GM19239 (cell line): ENCODE measurements at regions not wholly inside any gene's neighbourhood (a gene's known extent, or its start where the extent isn't known, plus 50 kb on each side); places are given as distances from the start of the nearest gene placed in this dataset.
"Not testable (repeated sequence)": the region's sequence is repeated elsewhere in the genome, so short reads cannot be mapped to it uniquely, and the experiment has no call there.

ENCODE experiments used
- DNase-seq: peaks from one replicate; pipeline ENCODE4 v3.0.0; 2011; ENCODE audit warnings: low spot score; ENCODE audit not compliant: insufficient read length
- FAIRE-seq: peaks from 2 replicates; lab custom pipeline; 2011; peaks lifted over from hg19 to GRCh38; lab: Jason Lieb, UNC

DNA sequence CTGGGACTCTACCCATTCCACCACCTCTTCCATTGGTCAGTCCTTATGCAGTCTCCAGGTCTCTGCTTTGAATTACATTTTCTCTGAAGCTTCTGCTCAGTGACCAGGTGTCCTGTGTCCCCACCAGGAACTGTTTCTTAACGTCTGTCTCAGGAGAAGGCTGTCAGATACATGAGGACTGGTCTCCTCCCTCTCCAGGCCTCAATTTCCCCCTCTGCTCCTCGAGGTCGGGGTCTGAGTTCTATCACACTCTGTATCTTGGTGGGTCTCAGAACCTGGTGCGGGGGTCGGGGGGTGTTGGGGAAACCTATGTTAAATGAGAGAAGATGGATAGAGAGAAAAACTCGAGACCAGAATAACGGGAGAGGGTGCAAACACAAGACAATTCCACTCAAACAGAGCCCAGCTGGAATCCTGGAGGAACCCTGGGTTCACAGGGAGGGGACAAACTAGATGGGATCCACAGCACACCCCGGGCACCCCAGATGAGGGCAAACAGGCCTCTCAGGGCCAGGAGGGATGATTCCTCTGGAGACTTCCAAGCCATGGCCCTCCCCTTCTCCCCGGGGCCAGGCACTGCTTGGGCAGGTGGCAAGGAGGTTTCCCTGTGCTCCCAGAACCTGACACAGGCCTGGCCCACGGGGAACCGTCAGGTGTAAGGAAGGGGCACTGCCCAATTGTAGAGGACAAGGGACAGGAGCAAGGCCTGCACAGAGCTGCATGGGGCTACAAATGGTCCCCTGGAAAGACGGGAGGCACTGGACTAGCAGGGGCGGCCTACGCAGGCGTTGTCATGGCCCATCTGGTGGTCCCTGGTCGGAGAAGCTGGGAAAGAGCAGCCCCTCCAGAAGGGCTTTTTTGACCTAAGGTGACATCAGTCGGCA, 313.2 kb upstream of the DIO3 start:
- FAIRE-seq: no peak
- no peak for DNase-seq

DNA sequence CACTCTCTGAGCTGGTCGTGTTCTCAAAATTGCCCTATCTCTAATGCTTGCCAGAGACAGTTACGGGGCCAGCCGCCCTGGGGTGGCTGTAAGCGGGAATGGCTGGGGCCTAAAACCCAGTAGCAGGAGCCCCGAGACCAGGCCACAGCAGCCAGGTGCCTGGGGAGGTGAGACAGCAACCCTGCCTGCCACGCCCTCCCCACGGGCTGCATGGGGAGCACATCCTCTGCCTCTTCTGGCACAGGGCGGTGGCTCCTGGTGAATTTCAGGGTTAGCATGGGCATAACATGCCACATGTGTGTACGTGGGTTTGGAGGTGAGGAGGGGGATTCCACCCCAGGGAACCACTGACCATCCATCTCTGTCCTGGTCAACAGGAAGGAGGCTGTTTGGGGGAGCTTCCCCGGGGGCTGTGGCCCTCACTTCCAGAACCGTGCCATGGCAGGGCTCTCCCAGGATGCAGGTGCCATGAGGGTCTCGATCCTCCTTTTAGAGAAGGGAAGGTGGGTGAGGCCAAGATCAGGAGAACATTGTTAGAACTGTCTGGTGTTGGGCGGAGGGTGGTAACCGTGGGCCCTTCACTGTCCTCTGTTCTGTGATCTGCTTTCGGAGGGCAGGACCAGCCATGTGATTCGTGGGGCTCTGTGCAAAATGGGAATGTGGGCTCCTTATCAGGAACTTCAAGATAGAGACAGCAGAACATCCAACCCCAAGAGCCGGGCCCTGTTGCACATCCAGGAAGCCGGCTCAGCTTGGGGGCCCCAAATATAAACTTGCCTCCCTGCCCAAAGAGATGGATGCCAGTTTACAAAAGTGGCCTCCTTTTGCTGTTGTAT, 312.2 kb upstream of the DIO3 start:
- FAIRE-seq: no peak

DNA sequence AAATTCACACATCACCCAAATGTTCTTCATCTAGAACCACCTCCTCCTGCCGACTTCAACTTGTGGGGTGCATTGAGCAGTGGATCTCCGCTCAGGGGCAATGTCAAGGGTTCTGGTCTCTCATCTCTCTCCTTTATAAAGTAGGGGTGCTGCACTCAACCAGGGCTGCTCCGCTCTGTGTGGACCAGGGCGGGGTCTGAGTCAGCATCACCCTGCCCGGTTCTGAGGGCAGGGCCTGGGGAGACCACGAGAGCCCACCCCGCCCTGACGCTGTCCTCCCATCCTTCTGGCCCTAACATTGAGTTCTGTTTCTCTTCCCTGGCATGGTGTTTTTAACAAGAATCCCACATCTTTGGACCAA, 311.6 kb upstream of the DIO3 start:
- FAIRE-seq: no peak

More for the DNA sequence above, 312.2 kb upstream of the DIO3 start:
- DNase-seq: no peak

DNA sequence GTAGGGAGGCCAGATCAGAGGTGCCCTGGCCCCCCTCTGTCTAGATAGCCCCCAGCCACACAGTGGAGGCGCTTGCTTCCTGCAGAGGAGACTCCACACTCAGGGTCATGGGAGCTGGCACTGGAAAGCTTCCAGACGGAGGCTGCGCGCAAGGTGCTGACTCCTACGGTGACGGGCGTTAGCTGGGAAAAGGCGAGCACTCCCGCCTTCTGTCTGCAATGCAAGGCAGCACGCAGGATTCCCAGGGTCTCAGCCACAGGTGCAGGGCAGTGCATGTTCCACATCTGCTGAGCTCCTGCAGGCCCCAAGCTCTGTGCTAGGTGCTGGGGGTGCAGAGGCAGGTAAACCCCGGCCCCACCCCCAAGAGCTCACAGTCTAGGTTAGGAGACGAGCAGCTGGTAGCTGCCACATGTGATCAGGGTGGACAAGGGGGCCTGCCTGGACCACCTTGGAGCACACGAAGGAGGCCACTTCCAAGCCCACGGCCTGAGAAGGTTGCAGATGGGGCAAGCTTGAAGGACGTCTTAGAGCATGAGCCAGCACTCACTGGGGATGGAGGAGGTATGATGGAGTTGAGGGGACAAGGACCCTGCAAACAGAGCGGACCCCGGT, 310.9 kb upstream of the DIO3 start:
- FAIRE-seq (no peak), DNase-seq (no peak)

More for the DNA sequence above, 311.6 kb upstream of the DIO3 start:
- DNase-seq: no peak

DNA sequence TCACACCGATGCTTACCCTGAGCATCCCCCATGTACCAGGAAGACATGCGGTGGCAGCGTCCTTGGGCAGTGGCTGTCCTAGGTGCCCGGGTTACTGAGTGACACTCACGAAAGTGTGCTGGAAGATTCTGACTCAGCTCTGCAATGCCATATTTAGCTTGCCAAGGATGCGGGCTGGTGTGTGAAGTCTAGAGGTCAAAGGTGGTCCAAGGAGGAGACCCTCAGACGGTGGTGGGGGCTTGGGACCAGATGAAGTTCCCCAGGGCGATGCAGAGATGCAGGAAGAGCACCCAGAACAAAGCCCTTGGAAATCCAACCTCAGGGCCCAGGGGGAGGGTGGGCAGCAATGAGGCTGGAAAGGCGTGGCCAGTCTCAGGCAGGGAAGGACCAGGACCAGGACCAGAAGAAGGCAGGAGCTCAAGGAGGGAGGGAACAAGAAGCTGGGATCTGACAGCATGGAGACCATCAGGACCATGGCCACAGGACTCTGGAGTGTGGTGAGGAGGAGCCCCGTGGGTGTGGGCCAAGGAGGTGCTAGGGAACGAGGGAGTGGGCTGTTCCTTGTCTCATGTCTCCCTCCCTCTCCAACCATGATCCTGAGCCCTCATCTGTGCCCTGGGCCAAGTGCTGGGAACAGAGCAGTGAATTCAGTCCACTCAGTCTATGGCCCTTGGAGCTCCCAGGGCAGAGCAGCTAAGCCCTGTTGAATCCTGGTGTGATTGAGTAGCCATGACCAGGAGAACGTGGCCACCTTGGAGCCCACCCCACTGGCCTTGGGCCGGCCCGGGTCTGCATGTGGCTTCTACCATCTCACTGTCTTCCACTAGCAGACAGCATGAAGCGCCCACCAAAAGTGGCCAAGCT, 310.1 kb upstream of the DIO3 start:
- no peak for DNase-seq
- no peak for FAIRE-seq

DNA sequence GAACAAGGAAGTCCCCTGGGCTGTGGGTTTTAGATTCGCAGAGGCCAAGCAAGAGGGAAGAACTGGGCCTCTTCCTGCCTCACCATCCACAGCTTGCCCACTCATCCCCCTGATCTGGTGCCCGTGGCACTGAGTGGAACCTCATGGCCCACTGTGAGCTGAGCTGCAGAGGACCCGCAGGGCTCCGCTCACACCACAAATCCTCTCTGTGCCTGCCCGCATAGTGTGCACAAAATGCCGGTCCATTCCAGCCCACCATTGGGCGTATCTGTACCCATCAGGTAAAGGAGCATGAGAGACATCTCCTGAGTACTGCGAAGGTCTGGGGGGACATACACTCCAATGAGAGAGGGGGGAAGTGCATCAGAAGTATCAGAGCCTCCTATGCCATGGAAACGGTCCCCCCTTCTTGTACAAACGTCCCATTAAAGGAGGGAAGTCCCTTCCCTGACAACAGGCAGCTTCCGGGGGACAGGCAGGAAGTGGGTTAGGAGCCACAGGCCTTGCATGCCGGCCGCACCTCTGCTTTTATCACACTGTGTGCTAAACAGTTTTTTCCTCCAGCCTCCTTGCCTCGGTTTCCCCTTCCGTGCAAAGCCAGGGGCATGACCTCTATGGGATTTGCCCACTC, 309.4 kb upstream of the DIO3 start:
- DNase-seq (no peak), FAIRE-seq (no peak)

DNA sequence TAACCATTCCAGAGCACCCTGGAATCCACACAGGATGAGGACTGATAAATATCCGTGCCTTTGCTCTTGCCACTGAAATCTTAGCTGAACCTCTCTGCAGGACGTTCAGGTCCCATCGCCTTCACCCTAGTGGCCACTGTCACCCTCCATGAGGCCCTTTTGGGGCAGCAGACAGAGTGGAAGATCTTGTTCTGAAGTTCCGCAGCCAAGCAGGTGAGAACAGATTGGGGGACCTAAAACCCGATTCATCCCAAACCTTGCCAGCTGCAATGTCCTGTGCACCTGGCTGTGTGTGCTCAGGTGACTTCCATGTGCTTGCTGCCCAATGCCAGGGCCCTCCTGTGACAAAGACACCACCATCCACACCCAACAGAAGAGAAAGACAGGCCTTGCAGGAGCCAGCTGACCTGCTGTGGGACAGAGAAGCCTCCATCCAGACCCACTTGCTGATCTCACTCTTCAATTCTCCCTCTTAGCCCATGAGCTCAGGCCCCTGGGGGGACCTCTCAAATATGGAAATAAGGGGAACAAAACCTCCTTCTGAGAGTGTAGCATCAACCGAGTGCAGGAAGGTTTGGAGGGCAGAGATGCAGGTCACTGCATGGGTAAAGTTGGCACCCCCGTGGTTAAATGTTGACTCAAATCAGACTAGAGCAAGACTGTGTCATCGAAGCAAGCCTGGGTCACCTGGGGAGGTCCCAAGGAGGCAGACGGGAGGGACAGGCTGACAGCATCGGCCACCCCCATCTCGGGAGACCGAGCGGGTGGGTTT, 308.7 kb upstream of the DIO3 start:
- DNase-seq: no peak
- FAIRE-seq: no peak

DNA sequence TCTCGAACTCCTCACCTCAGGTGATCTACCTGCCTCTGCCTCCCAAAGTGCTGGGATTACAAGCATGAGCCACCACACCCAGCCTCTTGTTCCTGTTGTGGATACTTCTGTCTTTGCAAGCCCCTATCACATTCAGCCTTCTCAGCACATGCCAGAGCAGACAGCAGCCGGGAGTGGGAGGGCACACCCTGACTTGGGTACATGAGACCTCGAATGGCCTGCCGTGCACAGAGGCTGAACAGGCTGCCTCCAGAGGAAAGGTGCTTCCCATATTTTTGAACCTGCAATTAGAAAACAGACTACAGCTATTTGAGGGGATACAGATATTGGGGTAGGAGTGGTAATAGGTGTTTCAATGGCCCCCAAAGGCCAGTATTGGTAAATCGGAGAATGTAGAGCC, 307.3 kb upstream of the DIO3 start:
- DNase-seq (no peak), FAIRE-seq (no peak)

DNA sequence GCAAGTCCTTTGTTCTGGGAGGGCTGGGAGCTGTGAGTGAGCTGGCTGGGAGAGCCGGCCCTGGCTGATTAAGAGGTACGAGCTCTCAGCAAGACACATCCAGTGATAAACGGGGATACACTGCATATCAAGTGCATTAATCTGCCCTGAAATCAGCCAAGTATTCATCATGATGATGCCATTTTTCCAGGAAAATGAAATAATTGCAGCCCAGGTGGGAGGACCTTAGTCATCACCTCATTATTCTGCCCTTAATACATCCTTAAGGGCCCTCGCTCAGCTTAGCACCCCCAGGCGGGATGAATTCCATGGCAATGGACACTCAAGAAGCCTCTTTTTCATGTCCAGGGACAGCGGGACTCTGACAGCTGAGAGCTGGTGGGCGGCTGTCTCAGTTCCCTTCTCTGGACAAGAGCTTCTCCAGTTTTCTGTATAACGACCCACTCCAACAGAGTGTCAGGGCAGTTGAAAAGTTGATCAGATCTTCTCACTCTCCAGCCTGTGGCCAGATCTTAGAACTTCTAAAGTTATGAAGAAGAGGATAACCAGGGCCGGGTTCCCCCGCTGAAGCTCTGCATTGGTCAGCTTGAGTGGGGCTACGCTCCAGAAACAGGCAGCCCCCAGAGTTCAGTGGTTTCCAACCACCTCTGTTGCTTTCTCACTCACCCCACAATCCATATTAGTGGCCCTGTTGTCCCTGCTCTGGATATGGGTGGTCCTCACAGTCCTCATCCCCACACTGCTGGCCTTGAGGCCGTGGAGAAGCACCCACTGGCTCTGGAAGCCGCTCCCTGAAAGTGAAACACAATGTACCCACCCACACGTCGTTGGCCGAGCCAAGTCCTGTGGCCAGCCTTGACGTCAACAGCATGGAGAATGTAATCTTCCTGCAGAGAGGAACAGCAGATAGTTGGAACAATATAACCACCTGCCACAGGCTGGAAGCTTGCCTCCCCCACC, 306.2 kb upstream of the DIO3 start:
- no peak for FAIRE-seq
- no peak for DNase-seq

DNA sequence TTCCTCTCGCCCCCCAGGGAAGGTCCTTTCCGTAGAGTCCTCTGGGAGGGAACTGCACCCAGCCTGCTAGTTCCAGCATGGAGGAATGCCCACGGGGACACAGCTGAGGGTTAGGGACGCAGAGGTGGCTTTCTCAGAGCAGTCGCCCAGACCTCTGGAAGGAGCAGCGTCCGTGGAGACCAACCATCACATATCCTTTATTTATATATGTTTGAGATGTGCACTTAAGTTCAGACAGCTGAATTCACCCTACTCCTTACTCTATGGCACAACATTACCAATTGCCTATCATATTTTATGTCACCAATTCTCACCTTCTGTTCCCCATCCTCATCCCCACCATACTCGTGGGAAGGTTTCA, 305.6 kb upstream of the DIO3 start:
- no peak for DNase-seq
- FAIRE-seq: no peak

DNA sequence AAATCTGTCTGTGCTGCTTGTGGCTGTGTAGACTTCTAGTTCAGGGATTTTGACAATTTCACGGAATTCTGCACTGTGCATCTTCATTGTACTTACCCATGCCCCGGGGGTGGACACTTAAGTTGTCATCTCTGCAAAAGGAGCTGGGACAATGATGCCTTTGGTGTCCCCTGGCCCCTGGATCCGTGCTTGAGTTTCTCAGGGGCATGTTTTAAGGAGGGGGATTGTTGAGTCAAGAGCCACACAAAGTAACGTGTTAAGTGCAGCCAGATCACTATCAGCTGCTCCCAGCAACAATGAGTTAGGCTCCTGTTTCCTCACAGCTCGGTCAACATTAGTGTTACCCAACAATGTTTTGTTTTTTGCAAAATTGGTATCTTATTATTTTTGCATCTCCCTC, 305.0 kb upstream of the DIO3 start:
- no peak for FAIRE-seq
- no peak for DNase-seq

DNA sequence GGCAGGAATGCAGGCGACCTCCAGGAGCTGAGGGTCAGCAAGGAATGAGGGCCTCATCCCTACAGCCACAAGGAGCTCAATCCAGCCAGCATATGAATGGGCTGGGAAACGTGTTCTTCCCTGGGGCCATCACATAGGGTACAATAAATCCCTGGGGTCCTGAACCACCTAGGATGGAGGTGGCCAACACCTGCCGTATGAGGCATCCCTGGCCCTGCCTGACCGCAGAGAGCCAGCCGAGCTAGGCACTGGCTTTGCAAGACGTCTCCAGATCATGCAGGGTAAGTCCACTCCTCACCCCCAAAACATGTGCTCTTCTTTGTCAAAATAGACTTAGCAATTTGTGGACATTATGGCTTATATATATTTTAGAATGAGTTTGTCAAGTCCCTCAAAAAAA, 303.7 kb upstream of the DIO3 start:
- no peak for DNase-seq
- no peak for FAIRE-seq

DNA sequence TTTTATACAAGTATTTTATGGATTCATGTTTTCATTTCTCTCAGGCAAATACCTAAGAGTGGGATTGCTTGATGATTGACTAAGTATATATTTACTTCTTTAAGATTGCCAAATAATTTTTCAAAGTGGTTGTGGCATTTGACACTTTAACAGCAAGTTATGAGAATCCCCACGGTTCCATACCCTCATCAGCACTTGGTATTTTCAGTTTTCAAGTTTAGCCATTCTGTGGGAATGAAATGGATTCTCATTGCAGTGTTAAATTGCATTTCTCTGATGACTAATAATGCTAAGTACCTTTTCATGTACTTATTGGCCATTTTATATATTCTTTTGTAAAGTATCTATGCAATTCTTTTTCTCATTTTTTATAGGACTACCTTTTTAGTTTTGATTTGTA, 301.5 kb upstream of the DIO3 start:
- DNase-seq: no peak
- FAIRE-seq: no peak

DNA sequence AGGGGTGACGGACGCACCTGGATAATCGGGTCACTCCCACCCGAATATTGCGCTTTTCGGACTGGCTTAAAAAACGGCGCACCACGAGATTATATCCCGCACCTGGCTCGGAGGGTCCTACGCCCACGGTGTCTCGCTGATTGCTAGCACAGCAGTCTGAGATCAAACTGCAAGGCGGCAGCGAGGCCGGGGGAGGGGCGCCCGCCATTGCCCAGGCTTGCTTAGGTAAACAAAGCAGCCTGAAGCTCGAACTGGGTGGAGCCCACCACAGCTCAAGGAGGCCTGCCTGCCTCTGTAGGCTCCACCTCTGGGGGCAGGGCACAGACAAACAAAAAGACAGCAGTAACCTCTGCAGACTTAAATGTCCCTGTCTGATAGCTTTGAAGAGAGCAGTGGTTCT, 294.9 kb upstream of the DIO3 start:
- not testable (repeated sequence) for FAIRE-seq, DNase-seq

DNA sequence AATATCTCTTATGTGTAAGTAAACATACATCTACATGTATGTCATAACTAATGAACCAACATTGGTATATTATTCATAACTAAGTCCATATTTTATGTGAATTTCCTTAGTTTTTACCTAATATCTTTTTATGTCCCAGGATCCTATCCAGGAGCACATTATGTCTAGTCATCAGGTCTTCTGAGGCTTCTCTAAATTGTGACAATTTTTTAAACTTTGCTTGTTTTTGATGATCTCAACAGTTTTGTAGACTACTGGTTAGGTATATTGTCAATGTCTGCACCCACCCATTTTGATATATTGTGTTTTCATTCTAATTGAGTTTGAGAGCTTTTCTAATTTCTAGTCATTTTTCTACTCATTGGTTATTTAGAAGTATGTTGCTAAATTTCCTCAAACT, 288.2 kb upstream of the DIO3 start:
- DNase-seq: no peak
- FAIRE-seq: no peak

DNA sequence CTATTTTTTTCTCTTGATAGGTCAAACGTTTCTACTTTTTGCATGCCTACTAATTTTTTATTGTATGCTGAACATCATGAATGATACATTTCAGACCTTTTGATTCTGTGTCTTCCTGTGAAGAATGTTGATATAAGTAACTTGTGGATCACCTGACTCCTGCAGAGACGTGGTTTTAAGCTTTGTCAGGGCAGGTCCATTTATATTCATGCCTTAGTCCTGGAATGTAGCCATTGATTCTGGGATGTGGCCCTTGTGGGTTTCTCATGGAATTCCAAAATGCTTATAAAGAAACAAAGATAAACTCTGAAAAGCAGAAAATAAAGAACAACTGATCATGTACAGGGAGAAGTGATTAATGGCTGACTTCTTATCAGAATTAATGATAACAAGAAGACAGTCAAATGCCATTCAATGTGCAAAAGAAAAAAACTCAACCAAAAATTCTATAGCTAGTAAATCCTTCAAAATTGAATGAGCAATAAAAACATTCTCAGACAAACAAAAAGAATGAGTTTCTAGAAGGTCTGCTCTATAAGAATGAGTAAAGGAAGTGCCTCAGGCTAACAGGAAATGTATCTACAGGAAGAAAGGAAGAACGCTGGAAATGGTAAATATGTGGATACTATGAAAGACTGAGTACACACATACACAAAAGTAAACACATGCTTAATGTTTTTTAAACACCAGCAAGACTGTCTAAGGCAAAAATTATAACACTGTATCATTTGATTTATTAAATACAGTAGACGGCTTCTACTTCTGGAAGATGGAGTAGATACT, 284.8 kb upstream of the DIO3 start:
- no peak for DNase-seq
- no peak for FAIRE-seq

DNA sequence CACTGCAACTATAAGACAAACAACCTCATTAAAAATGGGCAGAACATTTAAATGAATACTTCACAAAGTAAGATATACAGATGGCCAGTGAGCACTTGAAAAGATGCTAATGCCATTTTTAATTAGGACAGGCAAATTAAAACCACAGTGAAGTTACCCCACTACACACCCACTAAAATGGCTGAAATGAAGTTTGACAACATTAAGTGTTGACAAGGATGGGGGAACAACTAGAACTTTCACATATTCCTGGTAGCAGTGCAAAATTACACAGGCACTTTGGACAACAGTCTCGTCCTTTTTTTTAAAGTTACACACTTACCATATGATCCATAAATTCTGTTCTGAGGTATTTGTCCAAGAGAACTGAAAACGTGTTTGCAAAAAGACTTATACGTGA, 278.9 kb upstream of the DIO3 start:
- DNase-seq (no peak), FAIRE-seq (no peak)
